ENCODE measurements at regions not wholly inside any gene's neighbourhood (a gene's known extent, or its start where the extent isn't known, plus 50 kb on each side); places are given as distances from the start of the nearest gene placed in this dataset.
"Not testable (repeated sequence)": the region's sequence is repeated elsewhere in the genome, so short reads cannot be mapped to it uniquely, and the experiment has no call there.

DNA sequence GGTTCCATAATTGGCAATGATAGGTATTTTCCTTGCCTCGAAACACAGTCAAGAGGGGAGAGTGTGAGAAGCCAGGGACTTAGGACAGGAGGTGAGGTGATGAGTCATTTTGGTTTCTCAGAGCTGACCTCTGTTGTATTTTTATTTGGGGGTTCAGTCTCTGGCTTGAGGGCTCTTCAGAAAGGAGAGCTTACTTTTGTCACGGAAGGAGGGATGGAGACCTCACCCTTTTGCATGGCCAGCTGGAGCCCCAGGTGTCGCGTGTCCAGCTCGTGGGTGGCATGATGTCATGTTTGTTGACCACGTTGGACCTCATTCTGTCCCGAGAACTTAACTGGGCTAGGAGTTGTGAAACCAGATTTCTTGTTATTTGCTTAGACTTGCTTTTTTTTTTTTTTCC is 293.9 kb downstream of the QKI start:
- Histone ChIP-seq H3K9me3 (ENCODE audit: low read length) (peaks cover 5% of the 10 kb centered on the region), H3K36me3 (ENCODE audit: insufficient read depth, low read length) (no peaks in the 10 kb centered on the region), H3K4me1 (ENCODE audit: insufficient read depth, low read length) (no peaks in the 10 kb centered on the region), H3K4me3 (ENCODE audit: low read length) (no peak overlapping the region), H2AFZ (ENCODE audit: low read depth, low read length) (no peak overlapping the region), H3K27me3 (ENCODE audit: insufficient read depth, low read length) (no peaks in the 10 kb centered on the region)

DNA sequence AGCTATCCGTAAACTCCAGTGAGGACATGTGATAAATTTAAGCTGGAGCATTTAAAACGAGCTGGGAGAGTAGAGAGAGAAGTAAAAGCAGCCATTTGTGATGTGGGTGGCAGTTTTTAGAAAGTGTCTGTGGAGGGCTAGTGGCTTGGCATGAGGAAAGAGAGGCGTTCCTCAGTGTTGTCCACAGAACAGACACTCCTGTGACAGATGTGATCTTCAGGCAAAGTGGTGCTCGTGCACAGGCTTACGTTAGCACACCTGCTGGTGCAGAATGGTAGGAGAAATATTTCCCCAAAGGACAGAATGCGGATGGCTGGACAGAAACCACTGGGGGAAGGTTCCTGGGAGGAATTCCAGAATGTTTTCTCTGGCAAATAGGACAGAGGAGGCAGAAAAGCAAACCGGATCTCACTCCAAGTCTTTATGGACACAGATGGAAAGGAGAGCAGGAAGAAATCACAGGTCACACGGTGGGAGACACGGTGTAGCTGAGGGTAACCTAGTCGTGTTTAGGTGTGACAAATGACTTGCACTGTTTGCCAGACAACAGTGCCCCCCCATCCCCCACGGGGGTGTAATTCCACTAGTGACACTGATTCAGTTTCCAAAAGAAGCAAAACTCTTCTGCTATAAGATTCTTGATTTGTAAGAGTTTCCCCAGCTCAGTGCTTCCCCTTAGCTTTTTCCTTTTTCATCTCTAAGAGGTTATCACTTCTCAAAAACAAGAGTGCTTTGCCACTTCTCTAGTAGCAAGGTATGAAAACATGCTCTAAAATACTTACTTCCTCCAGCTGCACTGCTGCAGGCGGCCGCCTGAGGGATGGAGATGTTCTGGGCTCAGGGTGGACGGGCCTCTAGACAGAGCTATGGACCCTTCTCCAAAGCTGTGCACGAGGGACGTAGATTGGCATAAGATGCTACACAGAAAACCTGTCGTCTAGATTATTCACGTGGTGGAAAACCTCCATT is 293.2 kb downstream of the QKI start:
- no peak overlapping the region for H2AFZ ChIP-seq (ENCODE audit: low read depth, low read length)
- H3K36me3 ChIP-seq (ENCODE audit: insufficient read depth, low read length), result no peaks in the 10 kb centered on the region
- no peaks in the 10 kb centered on the region for H3K27me3 ChIP-seq (ENCODE audit: insufficient read depth, low read length)
- H3K9me3 ChIP-seq (ENCODE audit: low read length), result peaks cover 5% of the 10 kb centered on the region
- no peak overlapping the region for H3K4me3 ChIP-seq (ENCODE audit: low read length)
- no peaks in the 10 kb centered on the region for H3K4me1 ChIP-seq (ENCODE audit: insufficient read depth, low read length)

DNA sequence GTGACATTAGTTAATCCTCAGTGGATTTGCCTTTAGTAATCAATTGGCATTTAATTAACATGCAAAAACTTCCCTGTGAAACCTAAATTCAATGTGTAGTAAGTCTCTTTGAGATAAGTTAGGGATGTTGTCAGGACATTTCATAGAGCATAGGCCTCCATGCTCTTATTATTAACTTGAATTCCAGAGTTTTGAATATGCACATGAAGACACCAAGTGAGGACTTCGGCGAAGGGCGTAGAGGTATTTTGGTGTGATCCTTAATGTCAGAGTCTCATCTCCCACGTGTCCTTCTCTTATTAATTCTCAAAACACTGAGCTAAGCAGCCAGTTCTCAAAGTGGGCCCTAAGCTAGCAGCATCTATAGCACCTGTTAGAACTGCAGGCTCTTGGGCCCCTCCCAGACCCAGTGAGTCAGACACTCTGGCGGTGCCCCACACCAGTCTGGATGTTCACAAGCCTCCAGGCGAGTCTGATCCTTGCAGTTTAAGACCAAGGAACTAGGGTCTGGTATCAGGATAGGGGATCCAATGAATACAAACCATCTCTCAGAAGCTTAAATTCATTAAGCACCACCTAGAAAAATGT is 292.1 kb downstream of the QKI start:
- H3K4me3 ChIP-seq (ENCODE audit: low read length), result no peak overlapping the region
- no peaks in the 10 kb centered on the region for H3K27me3 ChIP-seq (ENCODE audit: insufficient read depth, low read length)
- no peaks in the 10 kb centered on the region for H3K4me1 ChIP-seq (ENCODE audit: insufficient read depth, low read length)
- peaks cover 5% of the 10 kb centered on the region for H3K9me3 ChIP-seq (ENCODE audit: low read length)
- no peak overlapping the region for H2AFZ ChIP-seq (ENCODE audit: low read depth, low read length)
- no peaks in the 10 kb centered on the region for H3K36me3 ChIP-seq (ENCODE audit: insufficient read depth, low read length)

DNA sequence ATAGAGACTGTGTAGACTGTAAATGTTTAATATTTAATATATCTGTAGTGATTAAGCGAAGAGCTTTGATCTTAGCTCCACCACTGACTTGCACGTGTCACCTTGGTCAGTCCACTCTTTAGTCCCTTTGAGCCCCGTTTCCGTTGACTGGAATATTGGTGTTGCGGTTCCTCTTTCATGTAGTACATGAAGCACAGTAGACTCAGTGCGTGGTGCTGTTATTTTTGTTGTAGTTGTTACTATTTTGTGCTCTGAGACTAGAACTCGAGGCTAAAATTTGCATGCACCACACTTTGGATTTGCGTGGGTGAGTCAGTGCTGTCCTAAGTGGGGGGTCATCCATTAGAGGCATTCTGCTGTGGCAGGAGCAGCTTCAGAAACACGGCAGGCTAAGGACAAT is 291.4 kb downstream of the QKI start:
- no peak overlapping the region for H3K4me3 ChIP-seq (ENCODE audit: low read length)
- no peak overlapping the region for H2AFZ ChIP-seq (ENCODE audit: low read depth, low read length)
- H3K36me3 ChIP-seq (ENCODE audit: insufficient read depth, low read length), result no peaks in the 10 kb centered on the region

DNA sequence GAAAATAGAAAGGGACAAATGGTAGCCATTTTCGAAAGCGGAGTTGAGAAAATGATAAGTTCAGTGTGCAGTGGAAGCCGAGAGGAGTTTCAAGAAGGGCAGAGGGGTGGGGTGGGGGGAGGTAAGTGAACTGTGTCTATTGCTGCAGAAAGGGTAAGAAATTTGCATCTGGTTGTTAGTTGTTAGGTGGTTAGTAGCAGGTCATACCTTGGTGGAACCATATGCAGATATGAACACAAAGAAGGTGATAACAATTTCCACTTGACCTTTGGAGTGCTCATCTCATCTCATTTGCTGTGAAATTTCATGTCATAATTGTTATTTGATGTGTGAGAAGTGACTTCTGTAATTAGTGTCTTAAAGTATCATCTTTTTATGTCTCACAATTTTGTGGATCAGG is 288.2 kb downstream of the QKI start:
- no peak overlapping the region for H3K4me3 ChIP-seq (ENCODE audit: low read length)
- H2AFZ ChIP-seq (ENCODE audit: low read depth, low read length), result no peak overlapping the region
- peaks cover 7% of the 10 kb centered on the region for H3K4me1 ChIP-seq (ENCODE audit: insufficient read depth, low read length)
- H3K9me3 ChIP-seq (ENCODE audit: low read length), result peaks cover 5% of the 10 kb centered on the region
- no peaks in the 10 kb centered on the region for H3K36me3 ChIP-seq (ENCODE audit: insufficient read depth, low read length)
- no peaks in the 10 kb centered on the region for H3K27me3 ChIP-seq (ENCODE audit: insufficient read depth, low read length)

More for the DNA sequence above, 291.4 kb downstream of the QKI start:
- no peaks in the 10 kb centered on the region for H3K27me3 ChIP-seq (ENCODE audit: insufficient read depth, low read length)
- peaks cover 5% of the 10 kb centered on the region for H3K9me3 ChIP-seq (ENCODE audit: low read length)
- H3K4me1 ChIP-seq (ENCODE audit: insufficient read depth, low read length), result no peaks in the 10 kb centered on the region

DNA sequence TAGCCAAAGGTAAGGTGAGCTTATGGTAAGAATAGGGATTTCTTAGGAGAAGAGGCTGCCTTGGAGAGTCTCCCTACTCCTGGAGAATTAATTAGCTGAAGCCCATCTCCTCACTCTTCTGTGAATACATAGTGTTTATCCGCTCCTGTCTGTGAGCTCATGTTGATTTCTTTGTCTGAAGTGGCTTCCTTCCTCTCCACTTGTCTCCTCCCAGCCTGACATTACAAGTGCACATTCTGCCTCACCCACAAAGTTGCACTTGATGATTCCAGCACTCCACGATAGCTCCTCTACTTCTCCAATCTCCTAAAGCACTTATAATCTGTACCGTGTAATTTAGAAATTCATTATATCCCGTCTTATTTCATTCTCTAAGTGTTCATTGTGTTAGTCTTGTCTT is 287.2 kb downstream of the QKI start:
- Histone ChIP-seq H3K27me3 (ENCODE audit: insufficient read depth, low read length) (no peaks in the 10 kb centered on the region), H3K36me3 (ENCODE audit: insufficient read depth, low read length) (no peaks in the 10 kb centered on the region), H3K4me1 (ENCODE audit: insufficient read depth, low read length) (peaks cover 7% of the 10 kb centered on the region), H3K9me3 (ENCODE audit: low read length) (peaks cover 5% of the 10 kb centered on the region), H3K4me3 (ENCODE audit: low read length) (no peak overlapping the region), H2AFZ (ENCODE audit: low read depth, low read length) (no peak overlapping the region)

DNA sequence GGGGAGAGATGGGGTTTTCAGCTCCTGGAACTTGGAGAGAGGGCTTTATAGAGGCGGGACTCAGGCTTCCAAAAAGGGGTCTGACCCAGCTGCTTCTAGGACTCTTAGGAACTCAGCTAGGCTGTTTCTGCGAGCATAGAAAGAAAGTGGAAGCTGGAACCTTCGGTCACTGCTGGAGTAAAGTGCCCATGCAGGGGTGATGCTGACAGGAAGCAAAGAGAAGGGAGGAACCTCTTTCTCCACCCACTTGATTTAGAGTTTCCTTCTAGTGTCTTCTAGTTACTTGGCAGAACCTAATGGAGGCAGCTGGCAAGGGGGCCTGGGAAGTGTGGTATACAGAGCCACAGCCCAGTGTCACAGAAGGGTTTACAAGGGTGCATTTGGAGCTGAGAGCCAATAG is 283.6 kb downstream of the QKI start:
- H3K27me3 ChIP-seq (ENCODE audit: insufficient read depth, low read length), result no peaks in the 10 kb centered on the region
- peaks cover 1% of the 10 kb centered on the region for H3K9me3 ChIP-seq (ENCODE audit: low read length)
- H3K4me3 ChIP-seq (ENCODE audit: low read length), result no peak overlapping the region
- H3K36me3 ChIP-seq (ENCODE audit: insufficient read depth, low read length), result no peaks in the 10 kb centered on the region
- H3K4me1 ChIP-seq (ENCODE audit: insufficient read depth, low read length), result peaks cover 7% of the 10 kb centered on the region
- H2AFZ ChIP-seq (ENCODE audit: low read depth, low read length), result no peak overlapping the region

DNA sequence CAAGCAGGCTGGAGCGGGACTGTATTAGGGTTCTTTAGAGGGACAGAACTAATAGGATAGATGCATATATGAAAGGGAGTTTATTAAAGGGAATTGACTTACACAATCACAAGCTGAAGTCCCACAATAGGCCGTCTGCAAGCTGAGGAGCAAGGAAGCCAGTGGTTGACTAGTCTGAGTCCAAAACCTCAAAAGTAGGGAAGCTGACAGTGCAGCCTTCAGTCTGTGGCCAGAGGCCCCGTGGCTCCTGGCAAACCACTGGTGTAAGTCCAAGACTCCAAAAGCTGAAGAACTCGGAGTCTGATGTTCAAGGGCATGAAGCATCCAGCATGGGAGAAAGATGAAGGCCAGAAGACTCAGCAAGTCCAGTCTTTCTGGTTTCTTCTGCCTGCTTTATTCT is 281.8 kb downstream of the QKI start:
- not testable (repeated sequence) for H3K36me3 ChIP-seq (ENCODE audit: insufficient read depth, low read length); H2AFZ ChIP-seq (ENCODE audit: low read depth, low read length); H3K4me1 ChIP-seq (ENCODE audit: insufficient read depth, low read length); H3K9me3 ChIP-seq (ENCODE audit: low read length); H3K27me3 ChIP-seq (ENCODE audit: insufficient read depth, low read length); H3K4me3 ChIP-seq (ENCODE audit: low read length)

DNA sequence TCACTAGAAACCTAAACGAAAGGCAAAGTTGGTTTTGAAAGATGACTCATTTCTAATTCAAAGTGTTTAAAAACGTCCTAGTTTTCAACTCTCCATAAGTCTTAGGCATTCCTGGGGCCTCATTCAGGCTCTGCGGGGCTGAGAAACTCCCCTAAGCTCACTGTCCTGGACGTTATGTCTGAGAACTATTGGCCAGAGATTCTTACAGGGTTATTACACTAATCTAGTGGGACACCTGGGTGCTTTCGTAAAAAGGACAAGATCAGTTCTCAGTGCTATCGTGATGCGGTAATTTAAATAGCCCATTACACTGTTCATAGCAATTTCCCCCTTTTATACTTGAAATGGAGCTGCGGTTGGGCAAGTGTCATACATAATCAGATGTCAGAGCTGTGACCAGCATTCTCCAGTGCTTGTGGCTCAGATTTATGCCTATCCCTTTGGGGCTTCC is 280.9 kb downstream of the QKI start:
- Histone ChIP-seq H3K4me1 (ENCODE audit: insufficient read depth, low read length) (peaks cover 5% of the 10 kb centered on the region), H3K27me3 (ENCODE audit: insufficient read depth, low read length) (no peaks in the 10 kb centered on the region), H3K9me3 (ENCODE audit: low read length) (peaks cover 1% of the 10 kb centered on the region), H2AFZ (ENCODE audit: low read depth, low read length) (no peak overlapping the region), H3K4me3 (ENCODE audit: low read length) (no peak overlapping the region), H3K36me3 (ENCODE audit: insufficient read depth, low read length) (no peaks in the 10 kb centered on the region)

DNA sequence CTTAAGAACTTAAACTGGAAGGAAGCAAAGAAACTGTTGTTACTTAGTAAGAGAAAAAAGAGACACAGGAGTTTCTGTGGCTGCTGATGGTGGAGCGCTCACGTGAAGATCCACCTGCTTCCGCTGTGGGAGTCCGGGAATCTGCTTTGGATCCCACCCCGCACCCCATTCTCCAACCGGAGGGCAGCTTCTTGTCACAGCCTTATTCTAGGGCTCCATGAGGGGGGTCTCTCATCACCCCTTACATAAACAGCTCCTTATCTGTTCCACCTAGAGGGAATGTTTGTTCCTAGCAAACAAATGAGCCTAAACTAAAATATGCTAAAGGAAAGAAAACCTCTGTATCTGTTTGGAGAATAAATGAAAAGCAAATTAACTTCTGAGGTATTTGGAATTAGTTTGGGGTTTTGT is 280.5 kb downstream of the QKI start:
- H3K27me3 ChIP-seq (ENCODE audit: insufficient read depth, low read length), result no peaks in the 10 kb centered on the region
- H3K36me3 ChIP-seq (ENCODE audit: insufficient read depth, low read length), result no peaks in the 10 kb centered on the region
- peaks cover 1% of the 10 kb centered on the region for H3K9me3 ChIP-seq (ENCODE audit: low read length)
- no peak overlapping the region for H3K4me3 ChIP-seq (ENCODE audit: low read length)
- H2AFZ ChIP-seq (ENCODE audit: low read depth, low read length), result no peak overlapping the region
- H3K4me1 ChIP-seq (ENCODE audit: insufficient read depth, low read length), result peaks cover under 1% of the 10 kb centered on the region

DNA sequence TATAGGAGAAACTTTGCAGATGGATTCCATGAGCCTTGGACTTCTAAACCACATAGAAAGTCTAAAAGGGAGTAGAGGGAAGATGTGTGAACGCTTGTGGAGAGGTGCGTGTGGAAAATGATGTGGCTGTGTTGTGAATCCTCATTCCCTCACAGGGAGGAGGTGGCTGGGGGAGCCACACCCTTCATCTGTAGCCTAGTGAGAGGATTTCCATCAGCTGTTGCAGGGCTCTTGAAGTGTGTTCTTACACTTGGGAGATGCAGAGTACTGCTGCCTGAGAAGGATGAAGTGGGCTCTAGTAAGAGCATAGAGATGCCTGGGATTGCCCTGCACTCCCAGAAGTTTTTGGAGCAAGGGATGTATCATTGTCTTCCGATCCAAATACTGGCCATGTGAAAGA is 279.6 kb downstream of the QKI start:
- no peak overlapping the region for H2AFZ ChIP-seq (ENCODE audit: low read depth, low read length)
- H3K27me3 ChIP-seq (ENCODE audit: insufficient read depth, low read length), result no peaks in the 10 kb centered on the region
- H3K36me3 ChIP-seq (ENCODE audit: insufficient read depth, low read length), result no peaks in the 10 kb centered on the region
- H3K9me3 ChIP-seq (ENCODE audit: low read length), result peaks cover 1% of the 10 kb centered on the region
- no peaks in the 10 kb centered on the region for H3K4me1 ChIP-seq (ENCODE audit: insufficient read depth, low read length)
- H3K4me3 ChIP-seq (ENCODE audit: low read length), result no peak overlapping the region

DNA sequence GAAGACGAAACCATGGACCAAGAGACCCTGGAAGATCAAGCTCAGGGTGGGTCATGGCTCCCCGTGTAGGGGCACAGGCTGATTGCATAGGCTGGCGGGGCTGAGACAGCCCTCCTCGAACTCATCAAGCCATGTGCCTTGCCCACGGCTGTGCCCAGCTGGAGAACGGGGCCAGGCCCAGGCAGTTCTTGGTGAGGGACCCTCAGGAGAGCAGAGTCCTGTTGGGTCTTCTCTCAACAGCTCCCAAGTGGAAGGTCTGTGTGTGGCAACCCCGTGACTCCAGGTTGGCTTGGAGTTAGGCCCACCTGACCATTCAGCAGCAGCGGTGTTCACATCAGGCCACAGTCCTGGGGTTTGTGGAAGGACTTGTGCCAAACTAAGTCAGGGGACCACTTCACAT is 276.5 kb downstream of the QKI start:
- Histone ChIP-seq H3K27me3 (ENCODE audit: insufficient read depth, low read length) (no peaks in the 10 kb centered on the region), H3K4me3 (ENCODE audit: low read length) (no peak overlapping the region), H2AFZ (ENCODE audit: low read depth, low read length) (no peak overlapping the region), H3K36me3 (ENCODE audit: insufficient read depth, low read length) (no peaks in the 10 kb centered on the region), H3K9me3 (ENCODE audit: low read length) (peaks cover 1% of the 10 kb centered on the region), H3K4me1 (ENCODE audit: insufficient read depth, low read length) (no peaks in the 10 kb centered on the region)

DNA sequence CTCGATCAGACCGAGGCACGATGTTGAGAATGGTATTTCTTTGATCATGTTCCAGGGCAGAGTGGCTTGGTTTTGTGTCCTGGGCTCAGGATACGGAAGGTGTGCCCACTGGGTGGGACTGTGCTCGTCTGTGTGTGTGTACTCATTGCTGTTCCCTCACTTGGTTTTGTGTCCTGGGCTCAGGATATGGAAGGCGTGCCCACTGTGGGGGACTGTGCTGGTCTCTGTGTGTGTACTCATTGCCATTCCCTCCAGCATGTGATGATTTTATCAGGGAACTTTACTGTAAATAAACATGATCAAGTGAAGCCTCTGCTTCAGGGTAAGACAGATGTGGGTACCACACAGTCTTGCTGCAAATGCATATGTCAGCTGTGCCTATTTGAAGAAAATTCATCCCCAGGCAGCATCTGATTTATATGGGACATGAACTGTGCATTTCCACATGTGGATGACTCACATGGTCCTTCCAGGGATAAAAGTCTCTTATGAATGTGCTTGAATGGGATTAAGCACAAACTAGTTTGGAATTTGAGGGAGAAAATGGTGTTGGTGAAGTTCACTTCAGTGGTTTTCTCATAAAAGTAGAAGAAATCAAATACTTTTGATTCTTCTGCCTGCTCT is 274.3 kb downstream of the QKI start:
- peaks cover 1% of the 10 kb centered on the region for H3K9me3 ChIP-seq (ENCODE audit: low read length)

More for the DNA sequence above, 274.3 kb downstream of the QKI start:
- H3K4me3 ChIP-seq (ENCODE audit: low read length), result no peak overlapping the region
- no peaks in the 10 kb centered on the region for H3K4me1 ChIP-seq (ENCODE audit: insufficient read depth, low read length)
- H3K36me3 ChIP-seq (ENCODE audit: insufficient read depth, low read length), result no peaks in the 10 kb centered on the region
- no peak overlapping the region for H2AFZ ChIP-seq (ENCODE audit: low read depth, low read length)
- no peaks in the 10 kb centered on the region for H3K27me3 ChIP-seq (ENCODE audit: insufficient read depth, low read length)

Measured in neuron (in vitro differentiated cells).